ENCODE measurements at regions not wholly inside any gene's neighbourhood (a gene's known extent, or its start where the extent isn't known, plus 50 kb on each side); places are given as distances from the start of the nearest gene placed in this dataset.
"Not testable (repeated sequence)": the region's sequence is repeated elsewhere in the genome, so short reads cannot be mapped to it uniquely, and the experiment has no call there.

DNA sequence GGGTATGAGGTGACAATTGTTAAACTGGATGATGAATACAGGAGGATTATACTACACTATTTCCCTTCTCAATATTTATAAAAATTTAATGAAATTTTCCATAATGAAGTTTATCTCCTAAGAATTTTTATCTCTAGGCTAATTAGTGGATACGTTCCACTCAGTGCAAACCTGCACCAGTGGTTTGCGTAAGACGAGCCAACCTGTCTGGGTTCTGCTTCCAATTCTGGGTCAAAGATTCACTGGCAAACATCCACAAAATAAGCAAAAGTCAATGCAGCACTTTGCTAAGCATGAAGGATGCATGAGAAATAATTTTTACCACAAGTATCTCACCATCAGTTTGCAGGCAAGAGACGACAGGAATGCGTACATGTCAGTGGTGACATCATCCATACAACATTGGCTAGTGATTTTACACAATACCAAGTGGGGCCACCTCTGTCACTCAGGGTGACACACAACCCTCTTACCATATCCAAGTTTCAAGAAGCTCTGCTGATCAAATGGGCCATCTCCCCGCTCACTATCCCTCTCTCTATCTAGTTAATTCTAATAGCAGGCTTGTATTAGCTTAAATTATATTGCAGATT, 51.7 kb downstream of the FAM50B start:
- DNase-seq, result no peak

- no peak for DNase-seq
Observed at GRCh38 chr6:3902871-3903648, 53.9 kb downstream of the FAM50B start.

DNA sequence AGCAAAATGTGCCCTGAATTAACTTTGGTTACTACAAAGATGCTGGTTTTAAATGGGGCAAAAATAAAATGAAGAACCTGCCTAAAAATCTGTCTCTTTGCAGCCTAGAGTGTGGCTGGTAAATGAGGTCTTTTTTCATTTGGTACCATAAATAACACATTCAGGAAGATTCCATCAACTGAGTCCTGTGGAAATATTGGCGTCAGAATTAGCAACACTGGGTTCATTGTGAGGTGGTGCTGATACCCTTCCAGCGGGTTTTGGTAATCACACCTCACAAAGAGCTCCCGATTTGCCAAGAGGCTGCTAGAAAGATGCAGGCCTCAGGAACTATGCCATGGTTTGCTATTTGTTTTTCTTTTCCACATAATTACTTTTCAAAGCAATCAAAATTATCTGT, 55.3 kb downstream of the FAM50B start:
- DNase-seq, result no peak

DNA sequence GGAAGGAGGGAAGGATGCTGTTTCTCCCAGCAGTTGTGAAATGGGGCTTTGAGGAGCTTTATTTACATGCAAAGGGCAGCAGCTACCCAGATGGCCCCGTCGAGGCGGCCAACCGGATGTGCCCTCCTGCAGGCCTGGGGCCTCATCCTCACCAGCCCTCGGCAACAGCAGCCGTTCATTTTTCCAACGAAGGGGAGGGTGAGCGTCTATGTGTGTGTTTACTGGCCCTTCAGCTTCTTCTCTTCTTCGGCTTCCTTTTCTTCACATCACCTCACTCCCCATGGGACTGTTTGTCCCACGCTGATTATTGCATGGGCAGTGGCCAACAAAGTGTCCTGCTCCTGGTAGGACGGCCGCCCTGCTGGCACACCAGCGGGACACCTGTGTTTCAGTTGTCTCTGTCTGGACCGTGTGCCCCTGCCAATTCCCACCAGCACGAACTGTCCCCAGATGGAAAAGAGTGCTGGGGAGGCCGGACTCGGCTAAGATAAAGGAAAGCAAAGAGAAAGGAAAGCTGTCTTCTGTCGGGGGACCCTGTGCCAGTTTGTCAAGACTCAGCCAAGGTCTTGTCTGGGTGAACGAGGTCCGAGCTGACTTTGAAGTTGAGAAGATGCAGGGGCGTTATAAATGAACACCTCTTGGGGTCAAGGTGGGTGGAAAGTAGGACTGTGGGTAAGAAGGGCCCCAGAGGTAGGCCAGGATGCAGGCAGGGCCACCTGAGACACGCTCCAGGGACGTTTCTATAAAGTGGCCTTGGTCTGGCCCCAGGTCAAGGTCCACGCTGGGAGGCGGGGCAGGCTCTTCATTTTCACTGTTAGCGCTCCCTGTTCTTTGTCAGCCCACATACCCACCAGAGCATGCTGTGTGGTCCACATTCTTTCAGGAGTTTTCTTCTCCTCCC, 57.0 kb downstream of the FAM50B start:
- DNase-seq, result no peak

- DNase-seq, result no peak
Observed at GRCh38 chr6:3906846-3907151, 57.6 kb downstream of the FAM50B start.

GRCh38 chr6:3908223-3908622, 59.0 kb downstream of the FAM50B start:
- no peak for DNase-seq

- DNase-seq, result no peak
Observed at GRCh38 chr6:3908961-3909360, 59.8 kb downstream of the FAM50B start.

GRCh38 chr6:3910106-3910663, 61.0 kb downstream of the FAM50B start:
- DNase-seq, result no peak

GRCh38 chr6:3911130-3911529, 62.0 kb downstream of the FAM50B start:
- no peak for DNase-seq

DNA sequence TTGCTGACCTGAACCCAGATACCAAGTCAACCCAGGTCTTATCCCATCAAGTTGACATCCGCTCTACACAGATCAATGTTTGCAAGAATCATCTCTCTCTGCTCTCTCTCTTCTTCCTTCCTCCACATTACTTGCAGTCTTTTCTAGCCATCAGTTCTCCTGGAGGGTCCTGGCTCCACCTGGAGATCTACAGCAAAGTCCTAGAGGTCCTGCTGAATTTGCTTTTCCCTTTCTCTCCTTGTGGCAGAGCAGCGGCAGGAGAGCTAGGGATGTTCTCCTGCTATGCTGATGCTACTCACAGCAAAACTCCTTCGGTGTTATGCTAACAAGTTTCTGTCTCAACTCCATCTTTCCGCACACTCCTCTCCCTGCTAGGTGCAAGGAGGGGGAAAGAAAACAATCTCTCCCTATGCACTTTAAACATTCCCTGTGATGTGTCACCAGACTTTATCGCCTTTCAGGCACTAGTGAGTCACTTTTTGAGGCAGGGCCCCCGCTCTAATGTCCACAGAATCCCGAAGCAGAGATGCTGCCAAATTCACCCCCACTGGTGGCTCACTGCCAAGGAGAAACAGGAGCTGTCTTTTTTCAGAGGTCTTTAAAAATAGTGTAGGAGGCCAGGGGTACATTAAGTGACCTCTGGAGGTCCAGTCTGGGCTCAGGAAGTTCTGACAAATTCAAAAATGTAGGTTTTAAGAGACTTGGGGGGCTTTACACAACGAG, 62.6 kb downstream of the FAM50B start:
- no peak for DNase-seq

GRCh38 chr6:3912361-3913076, 63.3 kb downstream of the FAM50B start:
- DNase-seq, result no peak

- no peak for DNase-seq
Observed at GRCh38 chr6:3913077-3913957, 64.1 kb downstream of the FAM50B start.

- no peak for DNase-seq
Observed at GRCh38 chr6:3913958-3914337, 64.8 kb downstream of the FAM50B start.

GRCh38 chr6:3915076-3915791, 66.1 kb downstream of the FAM50B start:
- no peak for DNase-seq

GRCh38 chr6:3916211-3916610, 67.0 kb downstream of the FAM50B start:
- no peak for DNase-seq

DNA sequence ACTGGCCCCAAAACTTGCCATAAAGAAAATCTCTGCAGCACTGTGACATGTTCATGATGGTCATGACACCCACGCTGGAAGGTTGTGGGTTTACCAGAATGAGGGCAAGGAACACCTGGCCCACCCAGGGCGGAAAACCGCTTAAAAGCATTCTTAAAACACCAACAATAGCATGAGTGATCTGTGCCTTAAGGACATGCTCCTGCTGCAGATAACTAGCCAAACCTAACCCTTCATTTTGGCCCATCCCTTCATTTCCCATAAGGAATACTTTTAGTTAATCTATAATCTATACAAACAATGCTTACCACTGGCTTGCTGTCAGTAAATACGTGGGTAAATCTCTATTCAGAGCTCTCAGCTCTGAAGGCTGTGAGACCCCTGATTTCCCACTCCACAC, 67.6 kb downstream of the FAM50B start:
- DNase-seq, result not testable (repeated sequence)

- no peak for DNase-seq
Observed at GRCh38 chr6:3918469-3918868, 69.3 kb downstream of the FAM50B start.

DNA sequence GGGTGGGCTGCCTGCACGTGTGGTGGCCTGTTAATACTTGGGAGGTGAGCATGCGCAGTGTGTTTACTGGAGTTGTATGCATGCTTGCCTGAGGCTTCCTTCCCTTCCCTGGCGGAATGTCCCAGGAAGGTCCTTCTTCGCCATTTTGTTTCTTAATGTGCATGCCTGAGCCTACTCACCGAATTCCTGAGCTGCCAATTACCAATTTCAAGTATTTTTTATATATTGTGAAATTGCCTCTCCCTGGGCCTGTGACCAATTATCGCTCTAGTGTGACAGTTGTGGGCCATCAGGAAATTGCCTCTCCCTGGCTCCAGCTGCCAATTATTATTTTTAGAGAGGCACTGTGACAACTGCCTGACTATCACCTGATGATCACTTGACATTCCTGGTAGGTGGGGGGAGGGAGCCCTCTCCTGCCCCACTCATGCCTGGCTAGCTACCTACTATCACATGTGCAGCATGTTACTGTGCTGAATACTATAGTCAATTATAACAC, 70.0 kb downstream of the FAM50B start:
- DNase-seq, result no peak

GRCh38 chr6:3919849-3920248, 70.7 kb downstream of the FAM50B start:
- DNase-seq, result no peak

DNA sequence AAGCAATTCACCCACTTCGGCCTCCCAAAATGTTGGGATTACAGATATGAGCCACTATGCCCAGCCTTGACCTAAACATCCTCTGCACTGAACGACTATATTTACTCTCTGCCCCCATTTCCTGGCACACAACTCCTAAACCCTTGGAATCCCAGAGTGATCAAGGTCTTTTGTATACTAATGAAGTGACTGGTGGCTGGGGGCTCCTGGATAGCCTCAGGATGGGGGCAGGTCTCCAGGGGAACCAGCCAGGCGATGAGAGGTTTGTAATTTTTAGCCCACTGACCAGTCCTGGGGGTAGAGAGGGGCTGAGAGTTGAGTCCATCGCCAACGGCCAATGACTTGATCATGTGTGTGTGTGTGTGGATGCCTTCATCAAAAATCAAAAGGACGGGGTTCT, 71.1 kb downstream of the FAM50B start:
- no peak for DNase-seq
